HG03175 (cell line): ENCODE measurements at regions not wholly inside any gene's neighbourhood (a gene's known extent, or its start where the extent isn't known, plus 50 kb on each side); places are given as distances from the start of the nearest gene placed in this dataset.
"Not testable (repeated sequence)": the region's sequence is repeated elsewhere in the genome, so short reads cannot be mapped to it uniquely, and the experiment has no call there.

Source experiments
- ATAC-seq: cut with Tn5 transposase; IDR thresholded peaks from one replicate; pipeline ENCODE4 v1.9.1; 2021; ENCODE audit warnings: mild to moderate bottlenecking, moderate library complexity; ENCODE audit not compliant: unreplicated experiment

- ATAC-seq: no peak
Observed at GRCh38 chr15:47885920-47886319, 168.6 kb downstream of the SEMA6D start.

- no peak for ATAC-seq
Observed at GRCh38 chr15:47887241-47887800, 170.0 kb downstream of the SEMA6D start.

- no peak for ATAC-seq
Observed at GRCh38 chr15:47888385-47889100, 171.2 kb downstream of the SEMA6D start.

- ATAC-seq: no peak
Observed at GRCh38 chr15:47890397-47891150, 173.3 kb downstream of the SEMA6D start.

GRCh38 chr15:47897525-47897924, 180.2 kb downstream of the SEMA6D start:
- ATAC-seq: no peak

- ATAC-seq: no peak
Observed at GRCh38 chr15:47900751-47901150, 183.4 kb downstream of the SEMA6D start.

- no peak for ATAC-seq
Observed at GRCh38 chr15:47903368-47903767, 186.1 kb downstream of the SEMA6D start.

GRCh38 chr15:47908486-47908885, 191.2 kb downstream of the SEMA6D start:
- ATAC-seq: no peak

GRCh38 chr15:47908950-47909670, 191.8 kb downstream of the SEMA6D start:
- ATAC-seq: no peak

- not testable (repeated sequence) for ATAC-seq
Observed at GRCh38 chr15:47912910-47913309, 195.6 kb downstream of the SEMA6D start.

GRCh38 chr15:47917881-47918280, 200.6 kb downstream of the SEMA6D start:
- ATAC-seq: no peak

GRCh38 chr15:47918877-47919276, 201.6 kb downstream of the SEMA6D start:
- ATAC-seq: no peak

GRCh38 chr15:47924381-47924780, 196.4 kb upstream of the SLC24A5 start:
- ATAC-seq: no peak

GRCh38 chr15:47929138-47929803, 191.5 kb upstream of the SLC24A5 start:
- no peak for ATAC-seq

- no peak for ATAC-seq
Observed at GRCh38 chr15:47932261-47932660, 188.5 kb upstream of the SLC24A5 start.

- ATAC-seq: no peak
Observed at GRCh38 chr15:47932951-47933641, 187.7 kb upstream of the SLC24A5 start.

GRCh38 chr15:47933865-47934264, 186.9 kb upstream of the SLC24A5 start:
- ATAC-seq: no peak

GRCh38 chr15:47934342-47934741, 186.4 kb upstream of the SLC24A5 start:
- ATAC-seq: no peak

- ATAC-seq: no peak
Observed at GRCh38 chr15:47937834-47938233, 183.0 kb upstream of the SLC24A5 start.

- no peak for ATAC-seq
Observed at GRCh38 chr15:47944637-47945288, 176.0 kb upstream of the SLC24A5 start.
